Natural killer cell (primary cell): ENCODE measurements at regions not wholly inside any gene's neighbourhood (a gene's known extent, or its start where the extent isn't known, plus 50 kb on each side); places are given as distances from the start of the nearest gene placed in this dataset.

Experiments
- ATAC-seq, 3 donors: fragments of 150-1000 bp in 2 of 3; fragments of 200-7000 bp in 1 of 3; cut with Tn5 transposase; 1 replicate in 1 of 3; 2 replicates in 2 of 3; pipeline ENCODE4 v1.10.0; 2021; ENCODE audit warnings: mild to moderate bottlenecking in 2 of 3, moderate library complexity in 2 of 3
- DNase-seq, 2 donors: peaks; one replicate each; pipeline versions ENCODE4 v3.0.0 to v3.0.0-alpha.2; 2013 to 2021; ENCODE audit warnings: mixed read lengths in 1 of 2
- H3K27ac ChIP-seq: one replicate; pipeline ENCODE4 v1.5.1; 2013; ENCODE audit warnings: mild to moderate bottlenecking, low read length
- H3K27me3 ChIP-seq: one replicate; pipeline ENCODE4 v1.6.1; 2013; ENCODE audit warnings: low read length; ENCODE audit not compliant: control insufficient read depth, insufficient read depth
- H3K36me3 ChIP-seq: one replicate; pipeline ENCODE4 v1.6.1; 2013; ENCODE audit warnings: low read length; ENCODE audit not compliant: control insufficient read depth, insufficient read depth
- H3K4me1 ChIP-seq: one replicate; pipeline ENCODE4 v1.6.1; 2013; ENCODE audit warnings: low read length; ENCODE audit not compliant: control insufficient read depth, insufficient read depth
- H3K4me3 ChIP-seq: one replicate; pipeline ENCODE4 v1.5.1; 2013; ENCODE audit warnings: low read length
- H3K9me3 ChIP-seq: one replicate; pipeline ENCODE4 v1.6.1; 2013; ENCODE audit warnings: low read length; ENCODE audit not compliant: control insufficient read depth, insufficient read depth
- H3K27ac Mint-ChIP-seq, 2 donors: one replicate each; pipeline ENCODE4 v1.8.0; 2022; ENCODE audit warnings: mild to moderate bottlenecking in 2 of 2, mixed read lengths in 2 of 2, moderate library complexity in 1 of 2
- H3K27me3 Mint-ChIP-seq, 2 donors: one replicate each; pipeline ENCODE4 v1.8.0; 2022; ENCODE audit warnings: low read depth in 2 of 2, mixed read lengths in 2 of 2
- H3K36me3 Mint-ChIP-seq: one replicate; pipeline ENCODE4 v1.8.0; 2022; ENCODE audit warnings: mixed read lengths
- H3K4me1 Mint-ChIP-seq, 2 donors: one replicate each; pipeline ENCODE4 v1.8.0; 2022; ENCODE audit warnings: mixed read lengths in 2 of 2
- H3K4me3 Mint-ChIP-seq: one replicate; pipeline ENCODE4 v1.8.0; 2022; ENCODE audit warnings: mild to moderate bottlenecking, moderate library complexity, mixed read lengths
- H3K9me3 Mint-ChIP-seq, 2 donors: one replicate each; pipeline ENCODE4 v1.8.0; 2022; ENCODE audit warnings: mixed read lengths in 2 of 2
- CTCF ChIP-seq: fragments of 200-600 bp; IDR thresholded peaks from one replicate; pipeline ENCODE4 v1.8.0; 2022; ENCODE audit warnings: antibody characterized with exemption
- WGBS: methylation state at CpG from one replicate; pipeline ENCODE4 v1.1.7; 2013; ENCODE audit warnings: missing lambda C conversion rate; ENCODE audit not compliant: insufficient coverage; 5-methylcytosine and 5-hydroxymethylcytosine counted together
- intact Hi-C: fragments of 100-400 bp; cut with micrococcal nuclease; formaldehyde crosslinking; loops from one replicate; pipeline ENCODE4 v1.14.2; 2022

- Mint-ChIP-seq H3K27me3 (peaks cover 5 to 20% of the 10 kb centered on the region in 2 donors), H3K4me3 (no peak overlapping the region), H3K9me3 (peaks cover 0 to 2% of the 10 kb centered on the region in 2 donors), H3K36me3 (no peaks in the 10 kb centered on the region), H3K27ac (no peak overlapping the region), H3K4me1 (no peaks in the 10 kb centered on the region)
- no peak overlapping the region for H3K27ac ChIP-seq
- H3K36me3 ChIP-seq: no peaks in the 10 kb centered on the region
- no peak overlapping the region for H3K4me3 ChIP-seq
- TF ChIP-seq CTCF: no peak
- intact Hi-C loops: no loop called here
- H3K27me3 ChIP-seq: no peaks in the 10 kb centered on the region
- 81% methylated on average over 2 of the region's 2 CpGs for WGBS
- no peak for ATAC-seq
- H3K4me1 ChIP-seq: no peaks in the 10 kb centered on the region
- no peak for DNase-seq
- H3K9me3 ChIP-seq: no peaks in the 10 kb centered on the region
These were observed 241.2 kb downstream of the KLF13 start for GRCh38 chr15:31567861-31568260.

- H3K36me3 Mint-ChIP-seq: no peaks in the 10 kb centered on the region
- peaks cover 6 to 19% of the 10 kb centered on the region in 2 donors for H3K27me3 Mint-ChIP-seq
- no peaks in the 10 kb centered on the region for H3K4me1 ChIP-seq
- 90% methylated on average over 17 of the region's 17 CpGs for WGBS
- DNase-seq: no peak
- H3K9me3 Mint-ChIP-seq: peaks cover 0 to 2% of the 10 kb centered on the region in 2 donors
- no peaks in the 10 kb centered on the region for H3K9me3 ChIP-seq
- H3K4me3 Mint-ChIP-seq: no peak overlapping the region
- intact Hi-C loops: no loop called here
- no peak for ATAC-seq
- no peak overlapping the region for H3K27ac ChIP-seq
- no peaks in the 10 kb centered on the region for H3K4me1 Mint-ChIP-seq
- H3K27ac Mint-ChIP-seq: no peak overlapping the region
- H3K36me3 ChIP-seq: no peaks in the 10 kb centered on the region
- TF ChIP-seq CTCF: no peak
- H3K4me3 ChIP-seq: no peak overlapping the region
- no peaks in the 10 kb centered on the region for H3K27me3 ChIP-seq
These were observed 243.2 kb downstream of the KLF13 start for GRCh38 chr15:31569836-31570235.

- peaks cover 6 to 19% of the 10 kb centered on the region in 2 donors for H3K27me3 Mint-ChIP-seq
- no peak overlapping the region for H3K4me3 Mint-ChIP-seq
- no peak overlapping the region for H3K27ac Mint-ChIP-seq
- ATAC-seq (no peak), DNase-seq (no peak)
- Histone ChIP-seq H3K9me3 (no peaks in the 10 kb centered on the region), H3K36me3 (no peaks in the 10 kb centered on the region), H3K27ac (no peak overlapping the region), H3K4me3 (no peak overlapping the region), H3K27me3 (no peaks in the 10 kb centered on the region), H3K4me1 (no peaks in the 10 kb centered on the region)
- no peak for TF ChIP-seq CTCF
- H3K9me3 Mint-ChIP-seq: peaks cover 0 to 2% of the 10 kb centered on the region in 2 donors
- 93% methylated on average over 10 of the region's 11 CpGs for WGBS
- no peaks in the 10 kb centered on the region for H3K36me3 Mint-ChIP-seq
- H3K4me1 Mint-ChIP-seq: no peaks in the 10 kb centered on the region
- intact Hi-C loops: no loop called here
These were observed 244.0 kb downstream of the KLF13 start for GRCh38 chr15:31570591-31570990.

GRCh38 chr15:31571676-31572075 lies 245.0 kb downstream of the KLF13 start:
- H3K4me1 ChIP-seq: no peaks in the 10 kb centered on the region
- Mint-ChIP-seq H3K27me3 (peaks cover 6 to 19% of the 10 kb centered on the region in 2 donors), H3K4me1 (no peaks in the 10 kb centered on the region), H3K9me3 (peaks cover 0 to 2% of the 10 kb centered on the region in 2 donors), H3K36me3 (no peaks in the 10 kb centered on the region), H3K27ac (no peak overlapping the region), H3K4me3 (no peak overlapping the region)
- 87% methylated on average over 3 of the region's 3 CpGs for WGBS
- no peak for TF ChIP-seq CTCF
- intact Hi-C loops: no loop called here
- no peaks in the 10 kb centered on the region for H3K9me3 ChIP-seq
- H3K4me3 ChIP-seq: no peak overlapping the region
- H3K36me3 ChIP-seq: no peaks in the 10 kb centered on the region
- no peaks in the 10 kb centered on the region for H3K27me3 ChIP-seq
- no peak for DNase-seq
- ATAC-seq: no peak
- no peak overlapping the region for H3K27ac ChIP-seq
